OCI-LY7 (cell line): ENCODE measurements at regions not wholly inside any gene's neighbourhood (a gene's known extent, or its start where the extent isn't known, plus 50 kb on each side); places are given as distances from the start of the nearest gene placed in this dataset.

Experiments
- CTCF ChIP-seq: fragments of 200-600 bp; sonication (generic); conservative IDR thresholded peaks from 2 replicates; pipeline ENCODE4 v1.5.1; 2014; ENCODE audit warnings: mild to moderate bottlenecking, antibody characterized with exemption, low read length, moderate library complexity, mixed read lengths
- EZH2phosphoT487 ChIP-seq: fragments of 200-600 bp; sonication (generic); IDR thresholded peaks from 2 replicates; pipeline ENCODE4 v1.6.1; 2018; ENCODE audit warnings: low read depth, borderline replicate concordance, mild to moderate bottlenecking, mixed run types, antibody characterized with exemption, low read length, moderate library complexity, mixed read lengths

GRCh38 chr3:51604212-51604611 is 65.7 kb downstream of the RAD54L2 start:
- TF ChIP-seq CTCF, result no peak
- no peak for TF ChIP-seq EZH2phosphoT487
